Esophagus mucosa (tissue), 1 donor: ENCODE measurements at regions not wholly inside any gene's neighbourhood (a gene's known extent, or its start where the extent isn't known, plus 50 kb on each side); places are given as distances from the start of the nearest gene placed in this dataset.

Experiments used
- ATAC-seq: fragments of 200-7000 bp; cut with Tn5 transposase; one replicate; pipeline ENCODE4 v1.9.1; 2020
- donor health status: DM: yes; HTN: yes; CAD: no.

GRCh38 chr2:155755481-155755880, 577.0 kb downstream of the NR4A2 start:
- ATAC-seq, result no peak

- ATAC-seq, result no peak
Measured at GRCh38 chr2:155748131-155748530, 584.4 kb downstream of the NR4A2 start.

- ATAC-seq, result no peak
Measured at GRCh38 chr2:155747531-155747930, 585.0 kb downstream of the NR4A2 start.

GRCh38 chr2:155733091-155733853, 599.2 kb downstream of the NR4A2 start:
- ATAC-seq, result no peak

GRCh38 chr2:155730804-155731203, 601.7 kb downstream of the NR4A2 start:
- no peak for ATAC-seq

- no peak for ATAC-seq
Measured at GRCh38 chr2:155727187-155727895, 605.2 kb downstream of the NR4A2 start.

GRCh38 chr2:155722290-155722689, 610.2 kb downstream of the NR4A2 start:
- no peak for ATAC-seq

GRCh38 chr2:155715705-155716104, 616.8 kb downstream of the NR4A2 start:
- ATAC-seq, result no peak

- no peak for ATAC-seq
Measured at GRCh38 chr2:155714983-155715382, 617.5 kb downstream of the NR4A2 start.

- no peak for ATAC-seq
Measured at GRCh38 chr2:155708071-155708470, 624.5 kb downstream of the NR4A2 start.

GRCh38 chr2:155703917-155704316, 628.6 kb downstream of the NR4A2 start:
- no peak for ATAC-seq

GRCh38 chr2:155703048-155703447, 629.5 kb downstream of the NR4A2 start:
- no peak for ATAC-seq

- ATAC-seq, result no peak
Measured at GRCh38 chr2:155701721-155702120, 630.8 kb downstream of the NR4A2 start.

- no peak for ATAC-seq
Measured at GRCh38 chr2:155696571-155696970, 636.0 kb downstream of the NR4A2 start.

- ATAC-seq, result no peak
Measured at GRCh38 chr2:155695505-155695904, 637.0 kb downstream of the NR4A2 start.

GRCh38 chr2:155692856-155693255, 639.7 kb downstream of the NR4A2 start:
- ATAC-seq, result no peak

GRCh38 chr2:155692106-155692505, 640.4 kb downstream of the NR4A2 start:
- ATAC-seq, result no peak

GRCh38 chr2:155690785-155691184, 641.7 kb downstream of the NR4A2 start:
- no peak for ATAC-seq

GRCh38 chr2:155689791-155690190, 642.7 kb downstream of the NR4A2 start:
- ATAC-seq, result no peak

GRCh38 chr2:155687181-155687580, 645.3 kb downstream of the NR4A2 start:
- no peak for ATAC-seq

- no peak for ATAC-seq
Measured at GRCh38 chr2:155679647-155680046, 652.9 kb downstream of the NR4A2 start.

GRCh38 chr2:155675920-155676319, 656.6 kb downstream of the NR4A2 start:
- ATAC-seq, result no peak

GRCh38 chr2:155665704-155666103, 666.8 kb downstream of the NR4A2 start:
- ATAC-seq, result no peak

GRCh38 chr2:155663265-155663664, 669.3 kb downstream of the NR4A2 start:
- ATAC-seq, result no peak
